Karpas-422 (cell line): ENCODE measurements at regions not wholly inside any gene's neighbourhood (a gene's known extent, or its start where the extent isn't known, plus 50 kb on each side); places are given as distances from the start of the nearest gene placed in this dataset.

Experiments
- DNase-seq: peaks from one replicate; pipeline ENCODE4 v3.0.0-alpha.2; 2015
- H2AFZ ChIP-seq: fragments of 200-600 bp; sonication (generic); 2 replicates; pipeline ENCODE4 v1.6.1; 2014; ENCODE audit warnings: antibody characterized with exemption, low read length, mixed read lengths
- H3K27ac ChIP-seq: fragments of 200-600 bp; sonication (generic); 2 replicates; pipeline ENCODE4 v1.5.1; 2014; ENCODE audit warnings: mild to moderate bottlenecking, low read length, moderate library complexity
- H3K27me3 ChIP-seq: fragments of 200-600 bp; sonication (generic); 2 replicates; pipeline ENCODE4 v1.6.1; 2014; ENCODE audit warnings: low read length, mixed read lengths
- H3K36me3 ChIP-seq: fragments of 200-600 bp; sonication (generic); 2 replicates; pipeline ENCODE4 v1.6.1; 2014; ENCODE audit warnings: low read length, mixed read lengths; ENCODE audit not compliant: insufficient read depth
- H3K4me1 ChIP-seq: fragments of 200-600 bp; sonication (generic); 2 replicates; pipeline ENCODE4 v1.6.1; 2014; ENCODE audit warnings: mild to moderate bottlenecking, low read length, mixed read lengths
- H3K4me2 ChIP-seq: fragments of 200-600 bp; sonication (generic); 2 replicates; pipeline ENCODE4 v1.6.1; 2014; ENCODE audit warnings: low read length, low read depth, mild to moderate bottlenecking; ENCODE audit not compliant: poor library complexity, severe bottlenecking
- H3K4me3 ChIP-seq: fragments of 200-600 bp; sonication (generic); 2 replicates; pipeline ENCODE4 v1.5.1; 2014; ENCODE audit warnings: mild to moderate bottlenecking, antibody characterized with exemption, low read length, mixed read lengths
- H3K79me2 ChIP-seq: fragments of 200-600 bp; sonication (generic); 2 replicates; pipeline ENCODE4 v1.6.1; 2014; ENCODE audit warnings: mild to moderate bottlenecking, low read length, mixed read lengths
- H3K9ac ChIP-seq: fragments of 200-600 bp; sonication (generic); 2 replicates; pipeline ENCODE4 v1.6.0; 2014; ENCODE audit warnings: low read length
- H3K9me2 ChIP-seq: fragments of 200-600 bp; sonication (generic), shearing (Covaris generic); replicated peaks from 2 replicates; pipeline ENCODE4 v1.6.0; 2014; ENCODE audit warnings: mild to moderate bottlenecking, low read length, moderate library complexity; ENCODE audit not compliant: insufficient read depth
- H3K9me3 ChIP-seq: fragments of 300-700, 200-600 bp; sonication (generic); 2 replicates; pipeline ENCODE4 v1.6.1; 2014; ENCODE audit warnings: low read length, mixed read lengths
- H4K20me1 ChIP-seq: fragments of 200-600 bp; sonication (generic); 2 replicates; pipeline ENCODE4 v1.6.1; 2014; ENCODE audit warnings: mild to moderate bottlenecking, antibody characterized with exemption, low read length, low read depth; ENCODE audit not compliant: insufficient read depth

DNA sequence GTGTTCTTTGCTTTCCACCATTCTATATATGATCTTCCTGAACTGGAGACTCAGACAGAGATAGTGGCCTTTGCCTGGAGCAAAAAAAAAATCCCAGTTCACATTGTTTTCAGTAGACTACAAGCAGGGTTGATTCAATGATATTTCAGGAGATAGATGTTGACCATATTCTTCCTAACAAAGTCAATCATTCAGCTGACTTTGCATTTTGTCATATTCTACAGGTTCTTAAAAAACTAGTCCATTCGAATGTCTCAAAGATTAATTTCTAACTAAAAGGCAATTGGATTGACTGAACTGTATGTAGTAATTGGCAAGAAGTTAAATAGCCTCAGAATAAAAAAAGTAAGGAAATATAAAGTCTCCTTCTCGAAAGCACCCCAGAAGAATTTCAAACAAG is 479.5 kb downstream of the NKX6-1 start:
- H3K79me2 ChIP-seq, result no peaks in the 10 kb centered on the region
- H3K27me3 ChIP-seq, result no peaks in the 10 kb centered on the region
- H3K4me3 ChIP-seq, result no peak overlapping the region
- H3K36me3 ChIP-seq, result no peaks in the 10 kb centered on the region
- H3K9me2 ChIP-seq, result no peaks in the 10 kb centered on the region
- no peaks in the 10 kb centered on the region for H4K20me1 ChIP-seq
- H2AFZ ChIP-seq, result no peak overlapping the region
- no peaks in the 10 kb centered on the region for H3K9me3 ChIP-seq
- no peaks in the 10 kb centered on the region for H3K4me1 ChIP-seq
- H3K4me2 ChIP-seq, result no peak overlapping the region
- H3K9ac ChIP-seq, result no peak overlapping the region
- no peak overlapping the region for H3K27ac ChIP-seq
- no peak for DNase-seq

DNA sequence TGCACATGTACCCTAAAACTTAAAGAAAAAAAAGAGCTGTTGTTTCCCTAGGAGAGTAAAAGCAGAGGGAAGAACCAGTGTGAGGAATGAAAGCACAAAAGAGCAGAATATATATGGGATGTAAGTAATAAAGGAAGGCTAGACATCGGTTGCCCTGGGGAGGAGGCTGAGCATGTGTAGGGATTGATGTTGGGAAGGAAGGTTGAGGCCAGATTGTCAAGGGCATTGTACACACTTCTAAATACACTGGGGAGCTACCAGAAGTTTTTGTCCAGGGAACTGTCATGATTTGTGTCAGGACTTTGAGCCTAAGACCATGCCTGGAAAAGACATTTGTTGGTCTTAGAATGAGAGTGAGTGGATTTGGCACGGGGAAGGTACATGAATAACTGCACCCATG is 467.1 kb downstream of the GPAT3 start:
- Histone ChIP-seq H3K4me2 (no peak overlapping the region), H3K9me2 (no peaks in the 10 kb centered on the region; the same call in 1 of the 2 replicates), H3K27me3 (no peaks in the 10 kb centered on the region), H3K36me3 (no peaks in the 10 kb centered on the region), H3K27ac (no peak overlapping the region), H3K9me3 (no peaks in the 10 kb centered on the region), H4K20me1 (no peaks in the 10 kb centered on the region), H3K9ac (no peak overlapping the region), H3K79me2 (no peaks in the 10 kb centered on the region), H3K4me3 (no peak overlapping the region), H3K4me1 (no peaks in the 10 kb centered on the region), H2AFZ (no peak overlapping the region)
- no peak for DNase-seq

DNA sequence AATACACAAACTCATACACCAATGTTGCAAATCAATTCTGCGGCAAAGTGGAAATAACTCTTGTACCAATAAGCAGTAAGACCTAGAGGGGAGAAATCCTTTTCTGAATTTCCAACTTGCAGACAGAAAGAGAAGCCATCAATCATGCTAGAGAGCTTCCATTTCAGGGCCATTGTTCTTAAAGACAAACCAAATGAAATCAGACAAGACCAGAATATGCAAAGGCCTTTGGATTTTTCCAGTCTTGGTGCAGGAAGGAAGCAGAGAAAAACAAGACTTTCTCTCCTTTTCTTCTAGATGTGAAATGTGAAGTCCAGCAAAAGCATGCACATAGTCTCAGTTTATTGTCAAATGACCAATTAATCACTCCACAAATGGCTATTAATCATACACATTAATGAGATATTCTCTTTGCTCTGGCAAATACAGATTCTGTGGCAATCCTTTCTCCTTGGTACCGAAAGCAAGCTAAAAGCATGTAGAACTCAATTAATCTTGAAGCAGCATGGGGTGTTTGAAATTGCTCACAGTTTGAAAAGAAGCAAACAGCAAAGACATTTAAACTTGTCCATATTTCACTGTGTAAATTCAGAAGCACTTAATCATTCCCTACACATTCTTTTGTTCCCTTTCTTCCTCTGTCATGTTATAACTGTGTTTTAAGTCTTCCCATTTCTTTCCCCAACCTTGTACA is 466.1 kb downstream of the GPAT3 start:
- DNase-seq, result no peak
- no peaks in the 10 kb centered on the region; the same call in 1 of the 2 replicates for H3K9me2 ChIP-seq

DNA sequence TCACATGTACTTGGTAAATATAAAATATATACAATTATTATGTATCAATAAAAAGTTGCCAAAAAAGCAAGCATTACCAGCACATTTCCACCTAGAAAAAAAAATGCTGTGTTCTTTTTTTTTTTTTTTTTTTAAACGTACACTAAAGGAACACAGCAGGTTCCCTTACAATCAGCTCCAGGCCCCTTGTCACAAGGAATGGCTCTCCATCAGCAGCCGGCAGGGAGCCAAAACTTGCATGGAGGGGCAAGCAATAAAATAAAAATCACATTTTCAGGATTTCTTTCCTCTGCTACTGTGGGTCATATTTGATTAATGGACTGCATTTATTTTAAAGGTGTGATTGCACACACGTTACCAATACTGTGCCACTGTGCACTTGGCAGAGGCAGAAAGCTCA is 460.3 kb downstream of the GPAT3 start:
- no peaks in the 10 kb centered on the region for H3K9me2 ChIP-seq
- no peaks in the 10 kb centered on the region for H3K9me3 ChIP-seq
- no peak for DNase-seq
- H3K9ac ChIP-seq, result no peak overlapping the region
- no peak overlapping the region for H3K4me3 ChIP-seq
- no peaks in the 10 kb centered on the region for H3K27me3 ChIP-seq
- H2AFZ ChIP-seq, result no peak overlapping the region
- H3K36me3 ChIP-seq, result no peaks in the 10 kb centered on the region
- no peak overlapping the region for H3K27ac ChIP-seq
- no peak overlapping the region for H3K4me2 ChIP-seq
- no peaks in the 10 kb centered on the region for H3K4me1 ChIP-seq
- no peaks in the 10 kb centered on the region for H3K79me2 ChIP-seq
- no peaks in the 10 kb centered on the region for H4K20me1 ChIP-seq

More for the DNA sequence above, 466.1 kb downstream of the GPAT3 start:
- no peaks in the 10 kb centered on the region for H3K4me1 ChIP-seq
- no peaks in the 10 kb centered on the region for H3K79me2 ChIP-seq
- H2AFZ ChIP-seq, result no peak overlapping the region
- no peaks in the 10 kb centered on the region for H3K9me3 ChIP-seq
- no peak overlapping the region for H3K9ac ChIP-seq
- no peak overlapping the region for H3K4me3 ChIP-seq
- no peak overlapping the region for H3K27ac ChIP-seq
- no peaks in the 10 kb centered on the region for H4K20me1 ChIP-seq
- no peak overlapping the region for H3K4me2 ChIP-seq
- no peaks in the 10 kb centered on the region for H3K27me3 ChIP-seq
- no peaks in the 10 kb centered on the region for H3K36me3 ChIP-seq

DNA sequence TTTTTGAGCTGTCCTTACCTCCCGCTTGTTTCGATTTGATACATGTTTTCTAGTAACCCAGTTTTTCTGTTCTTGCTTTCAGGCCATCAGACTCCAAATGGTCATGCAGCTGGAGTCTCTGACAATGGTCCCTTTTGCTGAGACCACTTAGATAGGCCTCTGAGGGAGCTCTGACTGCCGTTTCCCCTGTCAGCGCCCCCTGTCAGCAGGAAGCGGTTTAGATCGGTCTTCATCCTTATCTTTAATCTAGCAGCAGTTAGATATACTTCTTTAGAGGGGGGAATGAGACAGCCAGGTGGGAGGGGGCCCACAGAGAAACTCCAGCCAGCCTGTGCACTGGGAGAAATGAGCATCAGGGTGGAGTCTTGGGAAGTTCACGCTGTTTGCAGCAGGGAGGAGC is 457.9 kb downstream of the GPAT3 start:
- Histone ChIP-seq H2AFZ (no peak overlapping the region), H3K4me3 (no peak overlapping the region), H3K27me3 (no peaks in the 10 kb centered on the region), H3K4me1 (no peaks in the 10 kb centered on the region), H3K79me2 (no peaks in the 10 kb centered on the region), H3K36me3 (no peaks in the 10 kb centered on the region), H4K20me1 (no peaks in the 10 kb centered on the region), H3K9ac (no peak overlapping the region), H3K27ac (no peak overlapping the region), H3K4me2 (no peak overlapping the region), H3K9me3 (no peaks in the 10 kb centered on the region), H3K9me2 (no peaks in the 10 kb centered on the region)
- DNase-seq, result peak; percentile 73

DNA sequence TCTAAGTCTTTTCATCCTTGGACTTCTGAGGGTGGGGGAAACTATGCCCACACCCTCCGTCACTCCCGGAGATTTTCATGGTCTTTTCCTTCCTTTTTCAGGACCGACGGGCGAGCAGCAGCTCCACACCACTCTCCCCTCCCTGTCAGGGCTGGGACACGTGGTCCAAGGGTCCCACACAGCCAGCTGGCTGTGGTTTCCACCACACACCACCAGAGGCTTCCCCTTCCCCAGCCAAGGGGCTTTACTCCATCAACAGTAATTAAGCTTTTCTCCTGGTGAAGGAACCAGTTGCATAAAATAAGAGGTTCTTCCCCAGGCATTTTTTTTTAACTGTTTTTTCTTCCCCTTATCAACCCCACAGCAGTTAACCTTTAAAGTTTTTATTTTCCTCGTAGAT is 453.9 kb downstream of the GPAT3 start:
- no peak overlapping the region for H3K4me2 ChIP-seq
- H3K36me3 ChIP-seq, result no peaks in the 10 kb centered on the region
- H3K9ac ChIP-seq, result no peak overlapping the region
- no peak overlapping the region for H3K27ac ChIP-seq
- DNase-seq, result no peak
- no peak overlapping the region for H2AFZ ChIP-seq
- no peaks in the 10 kb centered on the region for H3K9me3 ChIP-seq
- no peaks in the 10 kb centered on the region for H4K20me1 ChIP-seq
- no peaks in the 10 kb centered on the region for H3K9me2 ChIP-seq
- H3K27me3 ChIP-seq, result no peaks in the 10 kb centered on the region
- H3K79me2 ChIP-seq, result no peaks in the 10 kb centered on the region
- H3K4me3 ChIP-seq, result no peak overlapping the region
- H3K4me1 ChIP-seq, result no peaks in the 10 kb centered on the region

DNA sequence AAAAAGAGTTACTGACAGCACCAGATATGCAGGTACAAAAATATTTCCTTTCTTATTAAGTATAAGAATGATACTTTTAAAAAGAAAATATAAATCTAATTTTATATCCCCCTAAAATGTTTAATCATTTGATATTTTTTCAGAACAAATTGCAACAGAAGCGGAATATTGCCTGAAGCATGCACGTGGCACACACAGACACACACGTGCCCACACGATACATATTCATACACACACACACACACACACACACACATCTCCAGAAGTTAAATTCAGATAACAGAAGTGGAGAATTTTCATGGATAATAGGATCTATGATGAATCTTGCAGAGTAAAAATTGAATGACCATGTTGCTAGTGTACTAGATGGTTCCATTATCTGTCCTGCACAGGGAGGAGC is 445.2 kb downstream of the GPAT3 start:
- H3K9ac ChIP-seq, result no peak overlapping the region
- H2AFZ ChIP-seq, result no peak overlapping the region
- no peak overlapping the region for H3K4me3 ChIP-seq
- H3K9me2 ChIP-seq, result no peaks in the 10 kb centered on the region
- no peaks in the 10 kb centered on the region for H3K36me3 ChIP-seq
- no peaks in the 10 kb centered on the region for H3K27me3 ChIP-seq
- H3K27ac ChIP-seq, result no peak overlapping the region
- H3K9me3 ChIP-seq, result no peaks in the 10 kb centered on the region
- no peak for DNase-seq
- no peaks in the 10 kb centered on the region for H4K20me1 ChIP-seq
- H3K4me1 ChIP-seq, result no peaks in the 10 kb centered on the region
- H3K4me2 ChIP-seq, result no peak overlapping the region
- H3K79me2 ChIP-seq, result no peaks in the 10 kb centered on the region

DNA sequence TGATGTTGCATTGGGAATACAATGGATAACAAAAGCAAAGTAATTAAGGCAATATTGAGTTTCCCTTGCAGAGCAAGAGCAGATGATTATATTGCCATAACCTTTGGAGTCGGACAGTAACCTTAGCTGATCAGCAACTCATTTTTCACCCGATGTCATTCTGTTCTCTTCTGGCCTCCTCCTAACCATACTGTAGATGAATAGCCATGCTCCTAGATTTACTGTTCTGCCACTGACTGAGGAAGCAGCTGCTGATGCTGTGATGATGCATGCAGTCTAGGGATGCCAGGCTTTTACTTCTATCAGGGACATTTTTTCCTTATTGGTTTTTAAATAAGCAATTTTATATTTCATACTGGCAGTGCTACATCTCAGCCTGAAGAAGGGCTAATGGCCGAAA is 443.9 kb downstream of the GPAT3 start:
- Histone ChIP-seq H3K4me3 (no peak overlapping the region), H3K9me2 (no peaks in the 10 kb centered on the region), H3K36me3 (no peaks in the 10 kb centered on the region), H3K9me3 (no peaks in the 10 kb centered on the region), H4K20me1 (no peaks in the 10 kb centered on the region), H3K9ac (no peak overlapping the region), H3K79me2 (no peaks in the 10 kb centered on the region), H3K4me1 (no peaks in the 10 kb centered on the region), H2AFZ (no peak overlapping the region), H3K27ac (no peak overlapping the region), H3K4me2 (no peak overlapping the region), H3K27me3 (no peaks in the 10 kb centered on the region)
- DNase-seq, result no peak
